ENCODE measurements at regions not wholly inside any gene's neighbourhood (a gene's known extent, or its start where the extent isn't known, plus 50 kb on each side); places are given as distances from the start of the nearest gene placed in this dataset.

- TF ChIP-seq UBTF (IDR thresholded peaks at IDR 0.05; ENCODE audit: borderline replicate concordance in 1 of 2, low read depth in 2 of 2, low read length in 2 of 2) (no peak), TBP (optimal IDR thresholded peaks at IDR 0.05; ENCODE audit: low read depth, low read length) (no peak), TRIM28 (IDR thresholded peaks at IDR 0.05) (no peak)
- TF ChIP-seq, protein P1, sequence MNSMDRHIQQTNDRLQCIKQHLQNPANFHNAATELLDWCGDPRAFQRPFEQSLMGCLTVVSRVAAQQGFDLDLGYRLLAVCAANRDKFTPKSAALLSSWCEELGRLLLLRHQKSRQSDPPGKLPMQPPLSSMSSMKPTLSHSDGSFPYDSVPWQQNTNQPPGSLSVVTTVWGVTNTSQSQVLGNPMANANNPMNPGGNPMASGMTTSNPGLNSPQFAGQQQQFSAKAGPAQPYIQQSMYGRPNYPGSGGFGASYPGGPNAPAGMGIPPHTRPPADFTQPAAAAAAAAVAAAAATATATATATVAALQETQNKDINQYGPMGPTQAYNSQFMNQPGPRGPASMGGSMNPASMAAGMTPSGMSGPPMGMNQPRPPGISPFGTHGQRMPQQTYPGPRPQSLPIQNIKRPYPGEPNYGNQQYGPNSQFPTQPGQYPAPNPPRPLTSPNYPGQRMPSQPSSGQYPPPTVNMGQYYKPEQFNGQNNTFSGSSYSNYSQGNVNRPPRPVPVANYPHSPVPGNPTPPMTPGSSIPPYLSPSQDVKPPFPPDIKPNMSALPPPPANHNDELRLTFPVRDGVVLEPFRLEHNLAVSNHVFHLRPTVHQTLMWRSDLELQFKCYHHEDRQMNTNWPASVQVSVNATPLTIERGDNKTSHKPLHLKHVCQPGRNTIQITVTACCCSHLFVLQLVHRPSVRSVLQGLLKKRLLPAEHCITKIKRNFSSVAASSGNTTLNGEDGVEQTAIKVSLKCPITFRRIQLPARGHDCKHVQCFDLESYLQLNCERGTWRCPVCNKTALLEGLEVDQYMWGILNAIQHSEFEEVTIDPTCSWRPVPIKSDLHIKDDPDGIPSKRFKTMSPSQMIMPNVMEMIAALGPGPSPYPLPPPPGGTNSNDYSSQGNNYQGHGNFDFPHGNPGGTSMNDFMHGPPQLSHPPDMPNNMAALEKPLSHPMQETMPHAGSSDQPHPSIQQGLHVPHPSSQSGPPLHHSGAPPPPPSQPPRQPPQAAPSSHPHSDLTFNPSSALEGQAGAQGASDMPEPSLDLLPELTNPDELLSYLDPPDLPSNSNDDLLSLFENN (IDR thresholded peaks at IDR 0.05; ENCODE audit: low read depth in 2 of 2, low read length in 2 of 2) = no peak
Observed at GRCh38 chr2:219772103-219772635, 144.7 kb downstream of the SLC4A3 start (continued).

- BruUV-seq (replicated peaks) = no TSS peak
- intact Hi-C loops (cut with micrococcal nuclease) = no loop called here
- H3K4me3 ChIP-seq = no peak overlapping the region
- H3K27ac ChIP-seq (ENCODE audit: extremely low read depth, low read depth, low read length) = no peak overlapping the region
- ChIA-PET POLR2A (no interaction called here), CTCF (ENCODE audit: low intra/inter-chr PET ratio) (no interaction called here)
- no peak overlapping the region for H3K9ac ChIP-seq (ENCODE audit: insufficient read depth in 1 of 2, low read depth in 2 of 2, low read length in 2 of 2)
- H2AFZ ChIP-seq (ENCODE audit: low read depth, low read length) = no peak overlapping the region
- H3K9me1 ChIP-seq (ENCODE audit: control insufficient read depth, insufficient read depth, low read length) = no peaks in the 10 kb centered on the region
- FAIRE-seq = no peak
- H3K9me3 ChIP-seq (replicated peaks; ENCODE audit: control insufficient read depth, insufficient read depth, low read depth, low read length) = no peaks in the 10 kb centered on the region
- no peak for DNase-seq (ENCODE audit: extremely low read depth in 1 of 4, low spot score in 3 of 4)
- no peaks in the 10 kb centered on the region for H3K79me2 ChIP-seq (ENCODE audit: control insufficient read depth, insufficient read depth, low read length)
- in situ Hi-C loops (cut with MboI) = no loop called here
- H3K36me3 ChIP-seq (ENCODE audit: control insufficient read depth, insufficient read depth, low read length) = no peaks in the 10 kb centered on the region
- no peaks in the 10 kb centered on the region; a peak in 2 of 5 replicates for H3K27me3 ChIP-seq (ENCODE audit: control insufficient read depth in 2 of 2, insufficient read depth in 2 of 2, low read length in 2 of 2)
- WGBS (ENCODE audit: insufficient coverage, low coverage, missing lambda C conversion rate) = 0% methylated on average over 3 of the region's 4 CpGs
- no peak overlapping the region for H3K4me2 ChIP-seq (ENCODE audit: insufficient read depth, low read length)
- ATAC-seq = no peak
- no peaks in the 10 kb centered on the region for H3K4me1 ChIP-seq (replicated peaks in 1 of 2; ENCODE audit: control insufficient read depth in 2 of 2, insufficient read depth in 2 of 2, low read length in 2 of 2)
- H4K20me1 ChIP-seq (replicated peaks; ENCODE audit: control insufficient read depth, insufficient read depth, low read length) = no peaks in the 10 kb centered on the region
- TF ChIP-seq TFE3 (CRISPR knock-in tag; IDR thresholded peaks at IDR 0.05) (no peak), NONO (IDR thresholded peaks at IDR 0.05; ENCODE audit: low read depth in 2 of 2, low read length in 1 of 2) (no peak), ZNF449 (CRISPR knock-in tag; IDR thresholded peaks at IDR 0.05) (no peak), ZNF76 (CRISPR knock-in tag; IDR thresholded peaks at IDR 0.05; ENCODE audit: borderline replicate concordance) (no peak)
Observed at GRCh38 chr2:219772697-219773096, 145.3 kb downstream of the SLC4A3 start.

All from K562 (cell line).